Panc1 (cell line): ENCODE measurements at regions not wholly inside any gene's neighbourhood (a gene's known extent, or its start where the extent isn't known, plus 50 kb on each side); places are given as distances from the start of the nearest gene placed in this dataset.

Experiments
- POLR2AphosphoS5 ChIP-seq: IDR thresholded peaks from 2 replicates; pipeline ENCODE4 v1.6.1; 2012; ENCODE audit warnings: mild to moderate bottlenecking, low read depth, low read length, moderate library complexity
- SIN3A ChIP-seq: IDR thresholded peaks from 2 replicates; pipeline ENCODE4 v1.6.1; 2012; ENCODE audit warnings: low read depth, mild to moderate bottlenecking, low read length, moderate library complexity, borderline replicate concordance; ENCODE audit not compliant: insufficient read depth
- TF ChIP-seq, protein P1 (sequence below): fragments of 450-650 bp; IDR thresholded peaks from 2 replicates; pipeline ENCODE4 v1.5.1; 2017; ENCODE audit warnings: mild to moderate bottlenecking

DNA sequence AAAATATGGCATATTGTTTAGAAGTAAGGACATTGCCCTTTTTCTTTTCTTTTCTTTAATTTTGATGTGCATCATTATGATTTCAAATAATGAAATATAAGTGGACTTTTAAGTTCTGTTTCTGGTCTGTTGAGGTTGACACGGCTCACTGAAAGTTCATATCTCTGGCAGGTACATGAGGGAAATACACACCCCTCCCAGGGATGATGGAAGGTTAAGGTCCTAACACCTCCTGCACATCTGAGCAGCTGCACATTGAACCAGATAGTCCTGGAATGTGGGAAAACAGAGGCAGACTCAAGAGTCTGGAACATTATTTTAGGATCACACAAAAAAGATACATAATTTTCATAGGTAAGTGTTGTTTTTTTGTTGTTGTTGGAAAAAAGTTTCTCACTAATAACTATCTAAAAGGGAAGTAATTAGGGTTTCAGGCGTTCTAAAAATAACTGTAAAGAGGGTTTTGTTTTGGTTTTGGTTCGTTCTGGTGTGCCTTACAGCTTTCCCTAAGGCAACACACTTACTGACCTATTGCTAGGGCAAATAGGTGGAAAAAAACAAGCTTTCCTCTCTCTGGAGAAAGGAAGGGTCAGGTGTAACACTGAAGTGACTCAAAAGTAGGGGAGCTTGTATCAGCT is 201.2 kb upstream of the PRKCQ start:
- TF ChIP-seq, protein P1, sequence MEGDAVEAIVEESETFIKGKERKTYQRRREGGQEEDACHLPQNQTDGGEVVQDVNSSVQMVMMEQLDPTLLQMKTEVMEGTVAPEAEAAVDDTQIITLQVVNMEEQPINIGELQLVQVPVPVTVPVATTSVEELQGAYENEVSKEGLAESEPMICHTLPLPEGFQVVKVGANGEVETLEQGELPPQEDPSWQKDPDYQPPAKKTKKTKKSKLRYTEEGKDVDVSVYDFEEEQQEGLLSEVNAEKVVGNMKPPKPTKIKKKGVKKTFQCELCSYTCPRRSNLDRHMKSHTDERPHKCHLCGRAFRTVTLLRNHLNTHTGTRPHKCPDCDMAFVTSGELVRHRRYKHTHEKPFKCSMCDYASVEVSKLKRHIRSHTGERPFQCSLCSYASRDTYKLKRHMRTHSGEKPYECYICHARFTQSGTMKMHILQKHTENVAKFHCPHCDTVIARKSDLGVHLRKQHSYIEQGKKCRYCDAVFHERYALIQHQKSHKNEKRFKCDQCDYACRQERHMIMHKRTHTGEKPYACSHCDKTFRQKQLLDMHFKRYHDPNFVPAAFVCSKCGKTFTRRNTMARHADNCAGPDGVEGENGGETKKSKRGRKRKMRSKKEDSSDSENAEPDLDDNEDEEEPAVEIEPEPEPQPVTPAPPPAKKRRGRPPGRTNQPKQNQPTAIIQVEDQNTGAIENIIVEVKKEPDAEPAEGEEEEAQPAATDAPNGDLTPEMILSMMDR, result no peak
- TF ChIP-seq SIN3A (no peak), POLR2AphosphoS5 (no peak)
